ENCODE measurements at regions not wholly inside any gene's neighbourhood (a gene's known extent, or its start where the extent isn't known, plus 50 kb on each side); places are given as distances from the start of the nearest gene placed in this dataset.
"Not testable (repeated sequence)": the region's sequence is repeated elsewhere in the genome, so short reads cannot be mapped to it uniquely, and the experiment has no call there.

DNA sequence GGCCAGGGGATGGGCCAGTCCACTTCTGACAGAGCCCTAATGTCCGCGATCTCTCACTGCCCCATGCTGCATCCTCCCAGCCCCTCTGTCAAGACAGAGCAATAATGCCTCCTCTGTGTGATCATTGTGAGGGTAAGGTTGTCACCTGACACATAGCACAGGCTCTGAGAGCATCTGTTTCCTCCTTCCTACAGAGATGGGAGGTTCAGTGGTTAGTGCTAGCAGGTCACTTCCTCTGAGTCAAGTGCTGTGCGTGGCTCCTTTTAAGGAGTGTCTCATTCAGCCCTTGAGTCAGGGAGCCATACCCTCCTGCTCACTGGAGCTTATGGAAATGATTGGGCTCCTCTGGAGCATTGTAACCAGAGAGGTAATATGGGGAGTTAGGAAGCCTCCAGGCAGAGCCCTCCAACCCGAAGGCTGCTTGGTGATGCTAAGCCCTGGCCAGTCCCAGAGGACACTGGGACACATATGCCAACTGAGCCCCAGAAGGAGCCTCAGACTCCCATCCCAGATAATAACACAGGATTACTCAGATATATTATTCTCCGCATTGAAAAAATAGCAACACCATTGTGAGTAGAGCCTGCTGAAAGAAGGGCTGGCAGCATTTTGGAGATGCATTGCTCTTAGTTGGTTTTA is 189.0 kb downstream of the GALNT1 start:
- DNase-seq (ENCODE audit: low spot score): no peak

DNA sequence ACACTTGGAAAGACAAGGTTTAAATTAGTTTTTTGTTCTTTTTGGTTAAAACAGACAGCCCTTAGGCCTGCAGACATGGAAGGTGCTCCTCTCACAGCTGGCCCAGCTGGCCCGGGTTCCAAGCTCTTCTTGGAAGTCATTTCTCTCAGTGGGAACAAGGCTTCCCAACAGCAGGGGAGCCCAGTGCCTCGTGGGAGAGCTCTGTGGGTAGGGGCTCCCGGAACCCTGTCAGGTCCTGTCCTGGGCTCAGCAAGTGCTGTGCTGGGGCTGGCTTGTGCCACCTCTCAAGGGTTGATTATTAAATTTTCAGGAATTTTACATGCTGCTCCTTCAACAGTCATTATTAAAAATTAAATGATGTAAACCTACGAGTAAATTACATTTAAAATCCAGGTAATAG is 189.6 kb downstream of the GALNT1 start:
- DNase-seq (ENCODE audit: low spot score): no peak

DNA sequence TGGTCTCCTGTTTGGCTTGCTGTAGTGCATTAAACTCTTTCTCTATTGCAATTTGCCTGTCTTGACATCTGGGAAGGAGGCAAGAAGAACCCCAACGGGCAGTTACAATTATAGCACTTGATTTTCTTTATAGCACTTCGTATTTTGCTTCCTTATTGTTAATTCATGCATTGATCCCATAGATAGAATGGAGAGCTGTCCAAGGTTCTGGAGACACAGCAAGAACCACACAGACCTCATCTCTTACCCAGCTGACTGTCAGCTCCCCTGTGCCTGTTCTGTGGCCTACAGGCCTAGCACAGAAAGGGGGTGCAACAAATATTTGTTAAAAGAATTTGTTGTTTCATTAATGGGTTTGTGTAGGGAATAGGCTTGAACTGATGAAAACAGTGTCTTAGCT is 194.3 kb downstream of the GALNT1 start:
- no peak for DNase-seq (ENCODE audit: low spot score)

DNA sequence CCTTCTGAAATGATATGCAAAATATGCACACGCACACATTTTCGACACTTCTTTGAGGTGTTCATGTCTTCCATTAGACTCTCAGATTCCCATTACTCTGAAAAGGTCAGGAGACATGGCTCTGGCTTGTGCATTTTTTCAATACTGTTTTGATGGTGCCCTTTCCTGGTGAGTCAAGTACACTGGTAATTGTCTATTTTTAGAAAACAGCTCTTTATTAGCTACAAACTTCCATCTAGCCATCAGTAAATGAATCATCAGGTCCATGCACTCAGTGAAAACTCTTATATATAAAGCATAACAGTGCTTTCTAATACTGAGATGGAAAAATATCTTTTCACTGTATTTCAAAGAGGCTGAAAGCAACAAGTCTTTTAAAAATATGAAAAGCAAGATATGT is 194.9 kb downstream of the GALNT1 start:
- DNase-seq (ENCODE audit: low spot score): no peak

DNA sequence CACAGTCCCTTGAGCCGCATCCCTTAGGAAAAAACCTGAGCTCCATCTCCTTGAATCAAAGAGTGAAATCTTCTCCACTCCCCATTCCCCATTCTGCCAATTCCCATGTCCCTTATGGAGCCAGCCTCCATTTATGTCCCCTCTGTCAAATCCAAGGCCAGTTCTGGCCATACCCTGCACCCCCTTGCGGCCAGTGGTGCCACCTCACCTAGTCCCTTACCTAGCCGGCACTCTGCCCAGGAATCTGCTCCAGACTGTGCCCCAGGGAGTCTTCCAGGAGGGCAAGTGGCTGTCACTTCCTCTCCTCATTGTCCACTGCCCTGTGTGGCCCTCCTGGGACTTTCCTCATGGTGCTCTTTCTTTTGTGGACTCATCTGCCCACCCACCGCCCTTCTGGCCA is 195.4 kb upstream of the RMP24 start:
- DNase-seq (ENCODE audit: low spot score): no peak

DNA sequence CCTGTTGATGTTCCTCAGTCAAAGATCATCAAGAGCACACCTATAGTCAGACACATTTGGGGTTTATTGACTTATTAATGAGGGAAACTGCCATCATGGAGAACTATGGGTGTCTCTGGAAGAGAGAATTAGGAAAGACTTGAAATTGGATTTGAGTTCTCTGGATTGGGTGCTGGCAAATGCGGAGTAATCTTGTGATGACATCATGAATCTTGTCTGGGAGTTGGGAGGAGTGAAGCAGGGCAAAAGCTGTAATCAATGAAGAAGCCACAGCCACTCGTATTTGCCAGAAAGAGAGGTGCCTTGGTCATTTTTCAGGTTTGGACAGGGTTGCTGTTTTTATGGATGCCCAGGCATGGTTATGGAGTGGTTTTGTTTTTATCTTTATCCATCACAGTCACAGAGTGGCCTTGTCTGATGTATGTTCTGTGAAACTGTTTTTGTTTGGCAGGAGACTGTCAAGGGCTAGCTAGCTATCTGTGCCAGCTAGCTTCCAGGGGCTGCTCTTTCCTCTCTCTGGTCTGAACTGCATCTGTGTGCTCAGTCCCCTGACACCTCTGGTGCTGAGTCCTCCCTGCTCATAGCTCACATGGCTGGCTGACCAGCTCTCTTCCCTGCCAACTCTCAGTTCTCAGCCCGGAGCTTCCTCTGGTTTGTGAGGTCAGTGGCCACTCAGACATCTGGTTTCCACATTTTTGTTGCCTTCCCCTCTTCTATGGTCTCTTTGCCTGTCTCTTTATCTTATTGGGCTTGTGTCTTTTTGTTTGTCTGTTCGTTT is 193.4 kb upstream of the RMP24 start:
- DNase-seq (ENCODE audit: low spot score): no peak

DNA sequence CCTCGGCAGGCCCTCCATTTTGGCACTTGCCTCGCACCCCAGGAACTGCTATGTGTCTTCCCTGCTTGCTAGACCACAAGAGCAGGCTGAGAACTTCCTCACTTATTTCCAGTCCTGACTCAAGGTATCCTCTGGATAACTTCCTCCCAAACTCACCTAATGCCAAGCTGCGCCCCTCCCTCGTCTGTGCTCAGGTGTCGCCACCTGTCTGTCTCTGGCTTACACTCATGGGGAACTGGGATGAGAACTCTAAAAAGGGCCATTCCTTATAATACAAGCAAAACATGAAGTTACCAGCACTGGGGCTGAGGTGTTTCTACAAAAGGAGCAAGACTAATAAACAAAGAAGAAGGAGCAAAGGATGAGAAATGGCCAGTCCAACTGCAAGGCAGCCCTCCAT is 191.5 kb upstream of the RMP24 start:
- no peak for DNase-seq (ENCODE audit: low spot score)

DNA sequence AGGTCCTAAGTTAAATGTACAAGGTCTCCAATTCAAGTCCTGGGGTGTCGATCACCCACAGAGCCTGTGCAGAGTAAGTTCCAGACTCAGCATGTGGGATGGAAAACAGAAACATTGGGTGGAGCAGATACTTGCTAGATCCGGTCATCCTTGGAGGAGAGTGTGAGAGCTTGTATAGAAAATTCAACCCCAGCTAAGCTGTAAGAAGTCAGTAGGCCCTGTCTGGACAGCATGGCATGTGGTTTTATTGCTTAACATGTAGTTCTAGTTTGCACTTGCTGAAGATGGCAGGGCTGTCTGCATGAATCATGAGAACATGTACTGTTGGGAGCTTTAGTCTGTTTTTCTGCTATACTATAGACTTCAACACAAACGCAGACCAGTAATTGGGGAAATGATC is 189.6 kb upstream of the RMP24 start:
- no peak for DNase-seq (ENCODE audit: low spot score)

DNA sequence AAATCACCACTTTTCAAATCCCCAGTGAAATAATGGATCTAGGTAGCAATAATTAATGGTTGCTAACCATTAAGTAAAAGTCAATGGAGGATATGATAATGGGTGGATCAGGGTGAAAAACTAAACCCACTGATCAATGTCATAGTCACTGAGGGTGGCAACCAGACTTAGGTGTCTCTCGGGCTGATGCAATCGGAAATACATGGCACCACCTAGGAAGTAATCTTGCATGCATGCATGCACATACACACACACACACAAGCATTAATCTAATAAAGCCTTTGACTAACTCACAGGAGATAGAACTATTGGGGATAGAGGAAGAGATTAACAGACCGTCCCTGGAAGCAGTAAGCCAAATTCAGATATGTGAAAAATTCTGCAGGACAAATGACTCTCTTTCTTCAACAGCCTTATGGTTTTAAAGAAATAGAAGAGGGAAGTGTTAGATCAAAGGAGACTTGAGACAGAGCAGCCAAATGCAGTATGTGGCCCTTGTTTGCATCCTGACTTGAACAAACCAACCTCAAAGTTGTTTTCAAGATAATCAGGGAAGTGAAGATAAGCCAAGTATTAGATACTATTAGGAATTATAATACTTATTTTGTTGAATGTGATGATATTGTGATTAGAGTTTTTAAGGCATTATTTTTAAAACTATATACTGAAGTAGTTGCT is 186.0 kb upstream of the RMP24 start:
- DNase-seq (ENCODE audit: low spot score): peak; percentile 22

DNA sequence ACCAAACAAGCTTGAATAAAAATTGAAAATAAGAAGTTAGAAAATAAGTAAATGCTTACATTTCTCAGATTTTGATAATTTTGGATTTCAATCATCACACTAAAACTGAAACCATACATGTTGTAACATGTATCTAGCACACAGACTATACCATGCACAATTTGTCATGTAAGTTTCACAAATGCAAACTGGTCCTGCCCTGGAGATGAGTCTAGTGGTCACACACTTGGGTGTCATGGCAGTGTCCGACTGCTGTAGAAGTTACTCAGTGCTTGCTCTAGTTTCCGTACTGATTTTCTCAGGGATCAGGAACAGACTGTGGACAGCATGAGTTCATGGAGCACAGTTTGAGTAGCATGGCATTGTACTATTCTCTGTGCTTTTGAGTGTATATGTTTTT is 182.9 kb upstream of the RMP24 start:
- DNase-seq (ENCODE audit: low spot score): no peak

DNA sequence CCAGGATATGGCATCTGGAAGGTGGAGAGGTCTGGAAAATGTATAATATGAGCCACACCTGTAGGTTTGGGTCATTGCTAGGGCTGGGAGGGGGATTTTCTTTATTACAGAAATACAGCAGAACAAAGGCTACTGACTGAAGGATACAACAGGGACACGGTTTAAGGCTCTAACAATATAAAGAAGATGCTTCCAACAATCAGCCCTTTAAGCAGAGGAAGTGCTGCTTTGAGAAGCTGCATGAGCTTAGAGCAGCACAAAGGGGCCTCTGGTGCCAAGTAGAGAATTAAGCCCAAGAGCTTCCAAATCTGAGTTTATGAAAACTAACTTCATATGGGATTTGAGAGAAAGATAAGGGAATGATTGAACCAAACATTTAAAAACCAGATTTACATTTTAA is 174.5 kb upstream of the RMP24 start:
- no peak for DNase-seq (ENCODE audit: low spot score)

DNA sequence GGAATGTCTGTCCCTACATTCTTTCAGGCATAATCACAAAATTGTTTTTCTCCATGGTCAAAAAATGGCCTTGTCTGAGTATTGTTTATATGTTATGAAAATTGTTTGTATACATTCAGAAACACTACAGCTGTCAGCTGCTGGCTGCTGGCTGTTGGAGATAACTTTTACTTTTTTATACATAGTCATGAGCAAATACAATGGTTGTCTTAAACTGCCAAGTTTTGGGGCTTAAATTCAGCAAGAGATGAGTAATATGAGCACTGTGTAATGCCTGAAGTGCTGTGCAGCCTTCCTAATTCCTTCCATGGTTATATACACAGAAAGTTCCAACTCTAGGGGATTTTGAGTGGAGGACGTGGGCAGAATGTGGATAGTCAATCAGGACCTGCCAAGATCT is 168.9 kb upstream of the RMP24 start:
- no peak for DNase-seq (ENCODE audit: low spot score)

DNA sequence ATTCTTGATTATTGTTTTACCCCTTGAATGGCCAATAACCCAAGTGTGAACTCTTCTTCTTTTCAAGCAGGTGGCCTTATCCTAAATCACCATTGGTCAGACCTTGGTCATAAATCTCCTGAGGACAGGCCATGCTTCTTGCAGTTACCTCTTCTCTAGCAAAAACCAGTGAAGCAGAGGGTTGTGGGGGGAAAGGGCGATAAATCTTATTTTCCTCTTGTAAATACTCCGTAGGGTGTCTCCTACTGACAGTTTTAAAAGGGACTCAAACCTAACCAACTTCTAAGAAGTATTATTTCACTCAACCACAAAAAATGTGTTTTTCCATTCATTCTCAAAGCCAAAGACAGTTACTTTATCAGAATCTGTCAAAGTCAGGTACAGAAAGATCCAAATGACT is 168.1 kb upstream of the RMP24 start:
- DNase-seq (ENCODE audit: low spot score): no peak

DNA sequence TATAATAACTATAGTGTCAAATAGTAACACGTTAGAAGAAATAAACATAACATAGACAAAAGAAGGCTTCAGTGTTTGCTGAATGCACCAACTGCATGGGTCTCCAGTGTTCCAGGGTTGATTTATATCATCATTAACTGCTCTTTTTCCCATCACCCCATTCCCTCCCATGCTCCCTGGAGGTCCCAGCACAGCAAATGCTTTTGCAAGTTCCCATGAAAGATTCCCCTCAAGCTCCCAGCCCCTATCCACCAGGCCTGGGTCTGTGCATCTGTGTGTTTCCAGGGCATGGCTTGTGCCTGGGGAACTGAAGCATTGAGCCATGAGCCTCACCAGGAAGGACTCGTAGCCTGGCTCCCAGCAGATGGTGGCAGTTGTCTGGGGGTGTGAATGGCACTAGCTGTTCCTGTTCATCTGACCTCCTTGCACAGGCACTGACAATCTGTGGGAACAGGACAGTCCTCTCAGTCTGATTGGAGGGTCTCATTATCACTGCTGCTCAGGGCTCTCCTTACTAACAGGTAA is 164.6 kb upstream of the RMP24 start:
- DNase-seq (ENCODE audit: low spot score): no peak

DNA sequence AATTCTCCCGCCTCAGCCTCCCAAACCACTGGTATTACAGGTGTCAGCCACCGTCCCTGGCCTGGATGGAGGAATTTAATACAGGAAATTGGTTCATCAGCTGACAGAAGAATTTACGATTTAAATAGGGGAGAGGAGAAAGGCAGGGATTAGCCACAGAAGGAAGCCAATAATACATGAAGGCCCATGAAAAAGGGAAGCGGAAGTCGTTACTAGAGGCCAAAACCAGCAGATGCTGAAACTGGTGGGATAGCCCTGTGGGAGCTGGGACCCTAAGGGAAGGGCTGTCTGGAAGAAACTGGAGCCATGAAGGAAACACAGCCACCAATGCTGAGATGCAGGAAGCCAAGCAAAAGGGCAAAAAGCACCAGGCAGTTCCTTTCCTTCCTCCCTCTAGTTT is 163.7 kb upstream of the RMP24 start:
- no peak for DNase-seq (ENCODE audit: low spot score)

DNA sequence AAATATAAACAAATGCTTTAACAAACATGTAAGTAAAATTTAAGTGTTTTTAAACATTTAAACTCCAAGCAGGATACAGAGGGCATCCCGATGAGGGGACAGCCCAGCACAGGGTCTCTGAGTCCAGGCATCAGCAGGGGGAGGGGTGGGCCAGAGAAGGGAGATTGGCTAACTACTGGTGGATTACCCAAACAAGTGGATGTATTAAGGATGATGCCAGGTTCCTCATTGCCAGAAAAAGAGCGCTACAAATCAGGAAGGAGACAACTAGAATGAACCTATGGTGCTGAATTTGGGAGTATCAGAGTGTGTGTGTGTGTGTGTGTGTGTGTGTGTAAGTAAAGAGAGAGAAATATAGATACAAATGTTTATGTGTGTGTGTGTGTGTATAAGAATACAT is 162.0 kb upstream of the RMP24 start:
- no peak for DNase-seq (ENCODE audit: low spot score)

DNA sequence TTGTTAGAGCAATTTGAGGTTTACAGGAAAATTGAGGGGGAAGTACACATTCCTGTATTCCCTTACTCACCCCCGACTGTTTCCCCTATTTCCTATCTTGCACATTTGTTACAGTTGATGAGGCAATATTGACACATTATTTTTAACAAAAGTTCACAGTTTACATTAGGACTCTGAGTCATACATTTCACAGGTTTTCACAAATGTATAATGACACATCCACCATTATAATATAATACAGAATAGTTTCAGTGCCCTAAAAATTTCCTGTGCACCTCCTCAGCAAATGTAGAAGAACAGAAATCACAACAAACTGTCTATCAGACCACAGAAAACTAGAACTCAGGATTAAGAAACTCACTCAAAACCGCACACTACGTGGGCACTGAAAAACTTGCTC is 160.6 kb upstream of the RMP24 start:
- no peak for DNase-seq (ENCODE audit: low spot score)

DNA sequence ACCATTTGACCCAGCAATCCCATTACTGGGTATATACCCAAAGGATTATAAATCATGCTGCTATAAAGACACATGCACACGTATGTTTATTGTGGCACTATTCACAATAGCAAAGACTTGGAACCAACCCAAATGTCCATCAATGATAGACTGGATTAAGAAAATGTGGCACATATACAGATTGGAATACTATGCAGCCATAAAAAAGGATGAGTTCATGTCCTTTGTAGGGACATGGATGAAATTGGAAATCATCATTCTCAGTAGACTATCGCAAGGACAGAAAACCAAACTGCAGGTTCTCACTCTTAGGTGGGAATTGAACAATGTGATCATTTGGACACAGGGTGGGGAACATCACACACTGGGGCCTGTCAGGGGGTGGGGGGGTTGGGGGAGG is 157.5 kb upstream of the RMP24 start:
- DNase-seq (ENCODE audit: low spot score): not testable (repeated sequence)

DNA sequence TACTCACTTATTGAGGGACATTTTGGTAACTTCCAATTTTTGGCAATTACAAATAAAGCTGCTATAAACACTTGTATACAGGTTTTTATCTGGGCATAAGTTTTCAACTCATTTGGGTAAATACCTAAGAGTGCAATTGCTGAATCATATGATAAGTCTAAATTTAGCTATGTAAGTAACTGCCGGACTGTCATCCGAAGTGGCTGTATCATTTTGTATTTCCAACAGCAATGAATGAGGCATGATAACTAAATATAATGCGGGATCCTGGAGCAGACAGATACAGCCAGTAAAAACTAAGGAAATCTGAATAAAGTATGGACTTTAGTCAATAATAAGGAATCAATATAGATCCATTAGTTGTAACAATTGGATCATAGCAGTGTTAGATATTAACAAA is 156.5 kb upstream of the RMP24 start:
- DNase-seq (ENCODE audit: low spot score): no peak

DNA sequence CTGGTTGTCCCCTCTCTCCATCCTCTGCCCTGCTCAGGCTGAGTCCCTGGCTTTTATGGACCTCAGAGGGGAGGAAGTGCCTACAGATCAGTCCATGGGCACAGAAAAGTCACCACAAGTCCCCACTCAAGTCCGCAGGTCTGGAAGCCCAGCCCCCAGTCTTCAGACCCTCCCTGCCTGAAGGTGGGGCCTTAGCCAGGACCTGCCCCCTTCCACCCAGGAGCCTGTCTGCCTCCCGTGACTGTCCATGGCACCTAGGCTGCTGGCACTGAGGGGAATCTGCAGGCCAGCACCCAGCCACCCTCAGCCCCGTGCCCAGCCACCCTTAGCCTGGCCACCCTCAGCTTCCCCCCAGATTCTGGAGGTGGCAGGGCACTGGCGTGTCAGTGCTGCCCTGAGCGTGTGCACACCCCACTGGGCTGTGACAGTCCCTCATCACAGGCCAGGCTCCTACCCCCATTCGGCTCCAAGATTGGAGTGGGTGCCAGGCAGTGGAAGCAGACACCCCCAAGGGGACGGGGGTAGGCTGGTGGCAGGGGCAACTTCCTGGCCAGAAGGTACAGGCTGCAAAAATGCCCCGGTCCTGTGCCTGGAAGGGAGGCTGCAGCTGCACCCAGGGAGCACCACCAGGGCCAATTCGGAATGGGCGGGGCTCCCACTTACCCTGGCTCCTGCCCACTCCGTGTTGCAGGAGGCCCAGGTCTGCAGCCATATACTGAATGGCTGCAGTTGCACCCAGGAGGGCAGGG is 154.7 kb upstream of the RMP24 start:
- DNase-seq (ENCODE audit: low spot score): no peak

DNA sequence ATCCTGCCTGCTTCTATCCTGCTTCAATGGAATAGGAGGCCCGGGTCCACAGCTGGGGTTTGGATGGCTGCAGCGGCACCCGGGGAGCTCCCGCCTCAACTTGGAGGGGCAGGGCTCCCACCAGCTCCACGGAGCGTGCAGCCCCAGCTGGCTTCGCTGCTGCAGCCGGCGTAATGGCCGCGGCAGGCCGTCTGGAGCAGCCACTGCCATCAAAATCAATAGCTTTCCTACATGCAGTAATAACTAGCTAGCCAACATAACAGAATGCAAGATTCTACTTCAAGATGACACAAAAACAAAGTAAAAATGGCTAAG is 154.2 kb upstream of the RMP24 start:
- no peak for DNase-seq (ENCODE audit: low spot score)

DNA sequence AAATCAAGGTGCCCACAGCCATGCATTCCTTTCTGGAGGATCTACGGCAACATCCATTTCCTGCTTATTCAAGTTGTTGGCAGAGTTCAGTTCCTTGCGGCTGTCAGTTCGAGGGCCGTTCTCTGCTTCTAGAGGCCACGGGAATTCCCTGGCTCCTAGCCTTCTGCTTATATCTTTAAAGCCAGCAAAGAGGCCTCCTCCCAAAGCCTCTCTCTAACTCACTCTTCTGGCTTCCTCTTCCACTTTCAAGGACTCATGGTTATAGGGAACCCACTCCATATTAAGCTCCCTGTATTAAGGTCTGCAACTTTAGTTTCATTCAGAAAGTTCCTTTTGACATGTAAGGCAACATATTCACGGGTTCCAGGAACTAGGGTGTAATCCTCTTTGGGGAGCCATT is 150.1 kb upstream of the RMP24 start:
- DNase-seq (ENCODE audit: low spot score): no peak

DNA sequence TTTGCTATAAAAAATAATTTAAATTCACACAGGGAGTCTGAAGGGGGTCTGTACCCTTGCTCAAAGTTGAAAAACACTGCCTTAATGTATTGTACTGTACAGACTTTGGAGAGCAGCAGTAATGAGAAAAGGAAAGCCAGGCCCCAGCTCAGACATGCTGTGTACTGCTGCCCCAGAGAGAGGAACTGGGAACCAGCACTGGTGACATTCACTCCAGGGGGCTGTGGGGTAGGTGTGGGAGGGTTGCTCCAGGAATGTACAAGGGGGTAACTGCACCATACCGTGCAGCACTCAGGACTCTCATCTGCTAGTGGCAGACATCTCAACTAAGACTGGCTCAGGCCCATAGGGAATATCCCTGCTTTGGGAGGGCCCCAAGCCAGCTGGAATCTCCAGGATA is 146.0 kb upstream of the RMP24 start:
- DNase-seq (ENCODE audit: low spot score): no peak

Data from germinal center (tissue), 1 donor.